ENCODE measurements at regions not wholly inside any gene's neighbourhood (a gene's known extent, or its start where the extent isn't known, plus 50 kb on each side); places are given as distances from the start of the nearest gene placed in this dataset.

- ATAC-seq (ENCODE audit: insufficient read depth, low FRiP score) (no peak), DNase-seq (no peak)
- no peak overlapping the region for H3K27ac ChIP-seq (ENCODE audit: low read depth in 1 of 2, low read length in 1 of 2)
- no peaks in the 10 kb centered on the region for H3K36me3 ChIP-seq (ENCODE audit: control insufficient read depth in 4 of 4, insufficient read depth in 4 of 4, low read length in 4 of 4)
- no peak overlapping the region for H3K9ac ChIP-seq (ENCODE audit: insufficient read depth in 1 of 2, low read length in 2 of 2)
- WGBS, 2 donors, result 64% methylated on average over 8 to 9 of the region's 9 CpGs
- no peak overlapping the region for H3K4me3 ChIP-seq
- H3K9me3 ChIP-seq (ENCODE audit: control insufficient read depth in 4 of 4, insufficient read depth in 3 of 4, low read length in 3 of 4), result no peaks in the 10 kb centered on the region
- peaks cover 0 to 18% (median 3%) of the 10 kb centered on the region in 5 donors for H3K4me1 ChIP-seq (ENCODE audit: control insufficient read depth in 5 of 5, insufficient read depth in 5 of 5, low read length in 5 of 5)
- no peak for TF ChIP-seq CTCF (IDR thresholded peaks at IDR 0.05; ENCODE audit: control extremely low read depth, extremely low read depth)
- H3K27me3 ChIP-seq (ENCODE audit: control insufficient read depth in 3 of 3, insufficient read depth in 3 of 3, low read length in 2 of 3), result no peaks in the 10 kb centered on the region
Measured at GRCh38 chr20:57900226-57900905, 190.6 kb upstream of the PMEPA1 start.

- TF ChIP-seq CTCF (IDR thresholded peaks at IDR 0.05; ENCODE audit: control extremely low read depth, extremely low read depth), result no peak
- Histone ChIP-seq H3K4me3 (no peak overlapping the region), H3K27me3 (ENCODE audit: control insufficient read depth in 3 of 3, insufficient read depth in 3 of 3, low read length in 2 of 3) (no peaks in the 10 kb centered on the region), H3K27ac (ENCODE audit: low read depth in 1 of 2, low read length in 1 of 2) (no peak overlapping the region), H3K36me3 (ENCODE audit: control insufficient read depth in 4 of 4, insufficient read depth in 4 of 4, low read length in 4 of 4) (no peaks in the 10 kb centered on the region), H3K9me3 (ENCODE audit: control insufficient read depth in 4 of 4, insufficient read depth in 3 of 4, low read length in 3 of 4) (no peaks in the 10 kb centered on the region), H3K9ac (ENCODE audit: insufficient read depth in 1 of 2, low read length in 2 of 2) (no peak overlapping the region), H3K4me1 (ENCODE audit: control insufficient read depth in 5 of 5, insufficient read depth in 5 of 5, low read length in 5 of 5) (peaks cover 0 to 10% (median under 1%) of the 10 kb centered on the region in 5 donors)
- DNase-seq, result no peak
- WGBS, 2 donors, result 76 to 83% methylated on average over 7 of the region's 7 CpGs
- no peak for ATAC-seq (ENCODE audit: insufficient read depth, low FRiP score)
Measured at GRCh38 chr20:57899554-57899953, 189.7 kb upstream of the PMEPA1 start.

DNA sequence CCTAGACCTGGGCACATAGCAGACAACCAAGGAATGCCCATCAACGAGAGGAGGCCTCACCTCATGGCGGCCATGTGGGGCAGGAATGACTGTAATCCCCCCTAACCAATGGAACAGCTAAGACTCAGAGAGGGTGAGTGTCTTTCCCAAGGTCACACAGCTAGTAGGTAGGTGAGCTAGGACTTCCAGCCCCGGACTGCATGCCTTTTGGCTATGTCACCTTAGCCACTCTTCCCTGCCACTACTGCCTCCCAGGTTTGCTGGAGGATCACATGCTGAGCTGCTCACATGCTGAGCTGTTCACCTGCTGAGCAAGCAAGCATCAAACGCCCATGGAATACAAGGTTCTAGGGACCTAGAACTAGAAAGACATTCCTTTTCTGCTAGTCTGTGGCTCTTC is 188.5 kb upstream of the PMEPA1 start:
- DNase-seq (no peak), ATAC-seq (ENCODE audit: insufficient read depth, low FRiP score) (no peak)
- Histone ChIP-seq H3K27ac (ENCODE audit: low read depth in 1 of 2, low read length in 1 of 2) (no peak overlapping the region), H3K9ac (ENCODE audit: insufficient read depth in 1 of 2, low read length in 2 of 2) (no peak overlapping the region), H3K4me3 (no peak overlapping the region), H3K9me3 (ENCODE audit: control insufficient read depth in 4 of 4, insufficient read depth in 3 of 4, low read length in 3 of 4) (peaks cover 0 to 3% (median 0%) of the 10 kb centered on the region in 4 donors), H3K27me3 (ENCODE audit: control insufficient read depth in 3 of 3, insufficient read depth in 3 of 3, low read length in 2 of 3) (no peaks in the 10 kb centered on the region), H3K36me3 (ENCODE audit: control insufficient read depth in 4 of 4, insufficient read depth in 4 of 4, low read length in 4 of 4) (no peaks in the 10 kb centered on the region), H3K4me1 (ENCODE audit: control insufficient read depth in 5 of 5, insufficient read depth in 5 of 5, low read length in 5 of 5) (peaks cover 0 to 14% (median 5%) of the 10 kb centered on the region in 5 donors)
- no peak for TF ChIP-seq CTCF (IDR thresholded peaks at IDR 0.05; ENCODE audit: control extremely low read depth, extremely low read depth)
- 93 to 94% methylated on average over 4 of the region's 4 CpGs for WGBS, 2 donors

DNA sequence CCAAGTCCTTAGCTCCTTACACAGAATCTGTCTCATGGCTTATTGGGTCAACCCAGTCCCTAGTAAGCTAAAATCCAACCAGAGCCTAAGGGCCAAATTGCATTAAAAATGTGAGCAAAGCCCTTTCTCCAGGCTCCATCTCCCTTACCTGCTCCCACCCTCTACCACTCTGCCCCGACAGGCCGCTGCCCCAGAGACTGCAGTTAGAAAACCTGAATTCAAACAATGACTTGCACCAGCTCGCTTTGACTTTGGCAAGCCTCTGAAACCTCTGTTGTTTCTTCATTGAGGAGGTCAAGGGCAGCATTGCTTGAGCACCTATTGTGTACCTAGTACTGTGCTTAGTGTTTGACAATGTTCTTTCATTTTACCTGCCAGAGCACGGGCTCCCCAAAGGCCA is 188.1 kb upstream of the PMEPA1 start:
- Histone ChIP-seq H3K9me3 (ENCODE audit: control insufficient read depth in 4 of 4, insufficient read depth in 3 of 4, low read length in 3 of 4) (peaks cover 0 to 3% (median 0%) of the 10 kb centered on the region in 4 donors), H3K9ac (ENCODE audit: insufficient read depth in 1 of 2, low read length in 2 of 2) (no peak overlapping the region), H3K4me1 (ENCODE audit: control insufficient read depth in 5 of 5, insufficient read depth in 5 of 5, low read length in 5 of 5) (peaks cover 0 to 18% (median 8%) of the 10 kb centered on the region in 5 donors), H3K4me3 (no peak overlapping the region), H3K27ac (ENCODE audit: low read depth in 1 of 2, low read length in 1 of 2) (no peak overlapping the region), H3K27me3 (ENCODE audit: control insufficient read depth in 3 of 3, insufficient read depth in 3 of 3, low read length in 2 of 3) (no peaks in the 10 kb centered on the region), H3K36me3 (ENCODE audit: control insufficient read depth in 4 of 4, insufficient read depth in 4 of 4, low read length in 4 of 4) (no peaks in the 10 kb centered on the region)
- no peak for TF ChIP-seq CTCF (IDR thresholded peaks at IDR 0.05; ENCODE audit: control extremely low read depth, extremely low read depth)
- 86 to 96% methylated on average over 4 of the region's 4 CpGs for WGBS, 2 donors
- DNase-seq (no peak), ATAC-seq (ENCODE audit: insufficient read depth, low FRiP score) (no peak)

Data from lung (tissue), 11 donors.